ENCODE measurements at regions not wholly inside any gene's neighbourhood (a gene's known extent, or its start where the extent isn't known, plus 50 kb on each side); places are given as distances from the start of the nearest gene placed in this dataset.

GRCh38 chr4:119930546-119930945 lies 136.1 kb downstream of the MAD2L1 start:
- no peak for DNase-seq

- DNase-seq, result no peak
Measured at GRCh38 chr4:119921830-119922229, 144.8 kb downstream of the MAD2L1 start.

GRCh38 chr4:119906277-119906676 lies 160.4 kb downstream of the MAD2L1 start:
- no peak for DNase-seq

DNA sequence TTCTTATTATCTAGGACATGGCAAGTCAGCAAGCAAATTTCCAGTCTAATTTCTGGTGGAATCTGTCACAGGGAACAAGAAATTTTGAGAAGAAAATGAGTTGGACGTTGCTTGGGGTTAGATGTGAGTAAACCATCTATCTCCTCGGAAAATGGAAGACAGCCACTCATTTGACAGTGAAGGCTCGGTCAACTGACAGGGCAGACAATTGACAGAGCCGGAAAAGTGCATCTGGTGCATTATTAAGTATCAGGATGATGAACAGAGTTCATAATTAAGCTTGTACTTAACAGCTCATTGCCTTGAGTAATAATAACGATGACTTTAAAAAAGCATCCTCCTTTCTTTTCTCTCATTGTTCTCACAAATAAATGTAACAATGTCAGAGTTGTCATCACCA lies 168.4 kb downstream of the MAD2L1 start:
- peak in 1 of 3 experiments; percentile 53 for DNase-seq

- peak in 1 of 3 experiments; percentile 39 for DNase-seq
Measured at GRCh38 chr4:119897260-119897659, 169.4 kb downstream of the MAD2L1 start.

DNA sequence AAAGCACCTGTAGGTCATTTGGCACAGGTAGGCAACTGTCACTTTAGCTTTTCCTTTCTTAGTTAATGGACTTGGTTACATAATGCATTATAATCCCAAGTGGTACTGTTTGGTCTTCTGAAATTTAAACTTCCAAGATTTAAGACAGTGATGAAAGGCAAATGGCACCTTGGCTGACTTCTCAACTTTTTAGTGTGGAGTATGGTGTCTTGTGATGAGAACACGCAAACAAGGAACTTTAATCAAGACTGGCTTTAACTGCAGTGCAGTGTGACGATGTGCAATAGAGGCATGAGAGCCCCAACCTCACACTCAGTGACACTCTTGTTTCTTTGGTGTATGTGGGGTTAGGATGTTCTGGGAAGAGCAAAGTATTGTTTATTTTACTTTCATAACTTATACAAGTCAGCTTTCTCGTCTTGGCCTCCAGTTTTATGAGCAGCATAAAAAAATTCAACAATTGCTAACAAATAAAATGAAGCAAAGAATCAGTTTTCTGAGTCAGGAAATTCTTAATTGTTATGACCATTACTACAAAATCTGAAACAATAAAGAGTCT lies 171.9 kb downstream of the MAD2L1 start:
- no peak for DNase-seq

- DNase-seq, result no peak
Measured at GRCh38 chr4:119873794-119874325, 192.8 kb downstream of the MAD2L1 start.

DNA sequence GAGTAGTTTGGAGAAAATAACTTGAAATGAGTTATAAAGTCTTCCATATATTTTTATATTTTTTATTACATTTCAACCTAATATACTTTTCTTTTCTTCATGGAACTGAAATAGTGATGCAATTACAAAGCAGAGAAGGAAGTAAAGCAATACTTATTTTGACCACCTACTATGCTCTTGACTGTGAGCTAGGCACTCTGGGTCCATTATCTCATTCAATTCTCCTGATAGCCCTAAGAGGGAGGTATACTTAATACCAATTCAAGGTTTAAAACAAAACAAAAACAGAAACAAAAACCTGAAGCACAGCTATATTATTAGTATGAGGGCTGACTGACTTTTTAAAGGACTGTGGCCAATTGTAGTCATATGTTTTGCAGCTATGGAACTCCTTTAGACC lies 193.5 kb downstream of the MAD2L1 start:
- no peak for DNase-seq

- peak in 1 of 3 experiments; percentile 35 for DNase-seq
Measured at GRCh38 chr4:119872371-119873016, 194.2 kb downstream of the MAD2L1 start.

- no peak for DNase-seq
Measured at GRCh38 chr4:119870856-119871255, 195.8 kb downstream of the MAD2L1 start.

DNA sequence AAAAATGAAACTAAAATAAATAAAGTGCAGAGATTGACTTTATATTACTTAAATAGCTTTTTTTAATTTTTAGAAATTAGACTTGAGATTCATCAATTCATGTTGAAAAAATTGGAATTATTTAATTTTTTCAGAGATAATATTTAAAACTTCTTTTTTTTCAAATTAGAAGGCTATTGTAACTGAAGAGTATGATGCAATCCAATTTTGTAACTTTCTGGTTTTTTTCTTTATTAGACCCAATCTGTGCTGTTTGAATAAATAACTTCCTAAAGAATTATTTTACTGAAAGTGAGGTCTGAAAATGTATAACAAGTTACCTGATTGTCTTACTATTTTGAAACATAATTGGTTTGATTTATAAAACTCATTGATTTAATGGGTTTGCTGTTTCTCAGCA lies 200.9 kb downstream of the MAD2L1 start:
- no peak for DNase-seq

GRCh38 chr4:119865389-119865788 lies 201.3 kb downstream of the MAD2L1 start:
- DNase-seq, result no peak

- no peak for DNase-seq
Measured at GRCh38 chr4:119861731-119862130, 204.9 kb downstream of the MAD2L1 start.

DNA sequence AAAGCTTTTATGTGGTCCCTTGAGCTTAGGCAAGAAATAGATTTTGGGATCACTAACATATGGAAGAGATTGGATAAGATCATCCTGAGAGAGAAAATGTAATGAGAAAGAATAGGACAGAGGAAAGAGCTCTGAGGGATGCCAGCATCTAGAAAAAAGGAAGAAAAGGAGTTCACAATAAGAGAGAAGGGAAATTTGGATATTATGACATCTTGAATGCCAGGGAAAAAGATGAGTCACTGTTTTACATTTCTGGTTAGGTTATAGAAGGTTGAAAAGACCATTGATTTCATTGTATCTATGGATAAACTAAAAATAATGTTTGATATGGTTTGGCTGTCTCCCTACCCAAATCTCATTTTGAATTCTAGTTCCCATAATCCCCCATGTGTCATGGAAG lies 208.5 kb downstream of the MAD2L1 start:
- no peak for DNase-seq

DNA sequence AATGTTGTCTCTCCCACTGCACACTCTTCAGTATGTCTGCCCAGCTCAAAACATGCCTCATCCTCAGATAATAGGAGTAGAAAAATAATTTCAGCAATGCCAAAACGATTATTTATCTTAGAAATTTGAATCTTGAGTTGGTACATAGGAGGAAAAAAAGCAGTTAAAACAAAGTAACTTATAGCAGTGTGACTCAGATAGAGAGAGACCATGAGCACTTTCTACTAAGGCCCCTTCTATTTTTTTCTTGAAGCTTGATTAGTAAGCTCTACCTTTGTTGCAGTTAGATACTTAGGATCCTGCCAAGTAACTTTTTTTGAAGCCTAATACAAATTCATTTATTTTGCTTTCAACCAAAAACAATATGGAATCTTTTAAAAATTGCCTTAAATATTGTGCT lies 212.3 kb downstream of the MAD2L1 start:
- DNase-seq, result no peak

- DNase-seq, result no peak
Measured at GRCh38 chr4:119851649-119852048, 215.0 kb downstream of the MAD2L1 start.

DNA sequence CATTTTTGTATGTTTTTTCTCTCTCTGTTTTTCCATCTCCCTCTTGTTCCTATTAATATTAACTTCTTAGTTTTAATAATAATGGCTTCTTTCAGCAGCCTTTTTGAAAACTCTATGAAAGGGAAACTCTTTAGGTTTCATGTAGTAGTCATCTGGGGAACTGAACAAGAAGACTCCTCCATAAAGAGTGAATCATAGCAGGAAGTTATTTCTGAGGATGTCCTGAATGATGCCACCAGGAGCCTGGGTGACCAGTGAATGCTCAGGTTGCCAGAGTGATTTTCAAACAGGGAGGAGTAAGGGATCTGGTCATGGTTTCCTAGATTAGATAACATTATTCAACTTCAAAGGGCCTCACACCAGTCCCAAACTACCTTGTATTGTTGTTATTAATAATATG lies 212.8 kb upstream of the PDE5A start:
- no peak for DNase-seq

DNA sequence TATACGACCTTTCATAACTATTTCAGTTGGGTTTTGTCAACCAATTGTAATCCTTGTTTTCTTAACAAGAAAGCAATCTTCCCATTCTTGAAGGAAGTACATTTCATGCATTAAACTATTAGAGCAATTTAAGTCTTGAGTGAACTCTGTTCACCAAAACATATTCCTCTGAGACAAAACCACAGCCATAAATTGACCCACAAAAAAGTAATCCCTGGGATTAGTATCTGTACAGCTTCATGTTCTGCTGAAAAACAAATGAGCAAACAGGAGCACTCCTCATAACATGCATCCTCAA lies 207.0 kb upstream of the PDE5A start:
- DNase-seq, result no peak

DNA sequence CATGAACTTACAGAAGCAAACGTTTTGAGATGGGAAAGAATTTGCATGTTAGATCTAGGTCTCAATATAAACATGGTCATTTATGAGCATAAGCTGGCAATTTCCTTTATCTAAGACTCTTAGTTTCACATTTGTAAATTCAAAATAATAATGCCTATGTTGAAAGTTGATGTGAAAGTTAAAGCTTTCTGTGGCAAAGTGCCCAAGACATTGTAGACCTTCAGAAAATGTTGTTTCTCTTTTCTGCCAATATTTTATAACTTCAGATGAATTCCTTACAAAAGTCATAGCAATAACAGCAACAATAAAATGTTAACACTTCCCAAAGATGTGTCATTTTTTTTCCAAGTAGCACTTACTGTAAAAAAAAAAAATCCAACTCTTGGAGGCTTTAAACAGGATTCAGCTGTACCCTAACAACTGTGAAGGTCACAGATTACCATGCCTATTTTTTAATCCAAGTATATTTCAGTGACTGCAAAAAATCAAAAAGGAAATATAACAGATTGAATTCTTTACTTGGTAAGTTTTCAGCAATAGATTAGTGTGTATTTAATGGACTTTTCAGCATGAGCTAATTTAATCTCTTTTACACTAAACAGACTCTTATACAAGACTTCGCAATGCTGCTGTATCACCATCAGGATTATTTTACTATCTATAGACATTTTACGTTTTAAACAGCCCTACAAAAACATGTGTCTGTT lies 206.5 kb upstream of the PDE5A start:
- DNase-seq, result no peak

DNA sequence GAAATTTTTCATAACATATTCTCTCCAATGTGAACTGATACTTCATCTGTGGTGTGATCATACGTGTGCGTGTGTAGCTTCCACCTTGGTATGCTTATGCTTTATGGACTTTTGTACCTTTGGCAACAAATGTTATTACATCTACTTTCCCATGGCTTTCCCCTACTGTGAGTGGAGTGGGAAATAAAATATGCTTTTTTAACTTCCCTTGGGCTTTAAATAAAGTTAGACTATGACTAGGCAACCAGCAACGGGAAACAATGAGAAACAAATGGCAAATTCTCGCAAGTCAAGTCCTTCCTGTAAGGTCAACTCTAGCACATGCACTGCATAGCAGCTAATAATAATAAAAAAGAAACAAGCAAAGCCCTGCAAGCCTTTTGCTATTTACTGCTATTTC lies 205.0 kb upstream of the PDE5A start:
- no peak for DNase-seq

DNA sequence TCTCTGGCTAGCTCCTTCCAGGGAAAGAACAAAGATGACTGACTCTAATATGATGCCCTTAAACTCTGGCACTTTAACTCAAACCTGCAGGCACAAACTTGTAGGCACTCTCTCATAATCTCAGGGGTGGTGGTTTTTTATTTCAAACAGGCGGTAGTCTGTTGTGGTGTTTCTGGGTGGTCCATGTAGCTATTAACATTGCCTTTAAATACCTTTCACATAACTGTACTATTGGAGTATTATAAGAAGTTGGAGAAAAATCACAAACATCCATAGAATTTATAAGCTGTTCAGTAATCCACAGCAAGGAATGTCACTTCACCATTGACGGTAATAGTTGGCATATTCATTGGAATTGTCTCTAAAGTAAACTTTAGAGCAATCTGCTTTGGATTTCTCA lies 204.2 kb upstream of the PDE5A start:
- DNase-seq, result no peak

DNA sequence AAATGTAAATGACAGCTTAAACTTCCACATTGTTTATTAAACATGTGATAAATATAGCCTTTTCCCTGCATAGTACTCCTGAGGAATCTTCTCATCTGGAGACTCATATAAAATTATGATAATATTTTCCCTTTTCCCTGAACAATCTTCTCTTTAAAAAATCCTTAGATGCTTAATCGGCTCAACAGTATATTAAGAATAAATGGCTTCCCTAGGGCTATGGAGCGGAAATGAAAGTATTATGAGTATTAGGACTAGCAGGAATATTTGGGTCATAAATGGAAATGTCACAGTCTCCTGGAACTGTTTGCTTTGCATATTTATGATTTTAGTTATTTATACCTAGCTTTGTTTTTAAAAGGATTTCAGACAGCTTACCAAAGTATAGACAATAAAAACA lies 200.7 kb upstream of the PDE5A start:
- no peak for DNase-seq

DNA sequence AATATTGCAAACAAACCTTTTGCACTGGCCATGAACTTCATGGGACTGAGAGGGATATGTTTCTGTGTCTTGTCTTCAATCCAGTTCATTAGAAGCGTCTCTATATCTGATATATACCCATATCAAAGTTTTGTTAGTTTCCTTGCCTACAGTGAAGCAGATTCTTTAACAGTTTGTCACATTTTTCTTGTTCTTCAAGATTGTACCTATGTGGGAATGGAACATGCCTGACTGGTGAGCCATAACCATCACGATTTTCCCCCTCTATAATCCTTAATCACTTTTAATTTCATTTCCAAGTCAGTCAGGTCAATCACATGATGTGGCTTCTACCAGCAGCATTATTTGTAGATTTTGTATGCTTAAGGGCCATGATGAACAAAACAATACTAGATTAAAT lies 197.1 kb upstream of the PDE5A start:
- no peak for DNase-seq

- DNase-seq, result no peak
Measured at GRCh38 chr4:119823891-119824290, 195.3 kb upstream of the PDE5A start.

DNA sequence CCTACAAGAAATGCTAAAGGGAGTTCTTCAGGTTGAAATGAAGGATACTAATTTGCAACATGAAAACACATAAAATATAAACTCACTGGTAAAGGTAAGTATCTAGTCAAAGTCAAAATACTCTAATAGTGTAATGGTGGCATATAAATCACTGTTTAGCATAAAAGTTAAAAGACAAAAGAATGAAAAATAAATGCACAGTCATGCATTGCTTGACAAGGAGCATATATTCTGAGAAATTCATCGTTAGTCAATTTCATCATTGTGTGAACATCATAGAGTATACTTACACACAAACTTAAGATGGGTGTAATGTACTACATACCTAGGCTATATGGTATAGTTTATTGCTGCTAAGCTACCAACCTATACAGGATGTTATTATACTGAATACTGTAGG lies 194.4 kb upstream of the PDE5A start:
- DNase-seq, result no peak
